BJ (cell line): ENCODE measurements at regions not wholly inside any gene's neighbourhood (a gene's known extent, or its start where the extent isn't known, plus 50 kb on each side); places are given as distances from the start of the nearest gene placed in this dataset.

ENCODE experiments used
- CTCF ChIA-PET: fragments of 350-600 bp; formaldehyde crosslinking; extraction: SDS; loops from one replicate; lab custom pipeline; 2021; ENCODE audit warnings: antibody characterized with exemption, inconsistent platforms; lab: Yijun Ruan, JAX
- POLR2A ChIA-PET: fragments of 300-600 bp; sonication (Branson Sonifier 250); formaldehyde crosslinking; extraction: SDS; loops from one replicate; lab custom pipeline; 2021; ENCODE audit warnings: antibody characterized with exemption; lab: Charles Lee
- DNase-seq: peaks from one replicate; pipeline ENCODE4 v3.0.0-alpha.2; 2011; ENCODE audit warnings: low read depth
- H3K27me3 ChIP-seq: 2 replicates; pipeline ENCODE4 v1.6.0; 2011; ENCODE audit warnings: low read length; ENCODE audit not compliant: control insufficient read depth, insufficient read depth
- H3K36me3 ChIP-seq: 2 replicates; pipeline ENCODE4 v1.5.1; 2011; ENCODE audit warnings: low read length; ENCODE audit not compliant: control insufficient read depth, insufficient read depth
- H3K4me3 ChIP-seq: 2 replicates; pipeline ENCODE4 v1.5.1; 2011; ENCODE audit warnings: low read depth, mild to moderate bottlenecking, control low read depth, low read length
- CTCF ChIP-seq: IDR thresholded peaks from 2 replicates; pipeline ENCODE4 v1.5.1; 2011; ENCODE audit warnings: low read depth, mild to moderate bottlenecking, control low read depth, inconsistent platforms, low read length, moderate library complexity; ENCODE audit not compliant: insufficient read depth

- TF ChIP-seq CTCF: no peak
- no peaks in the 10 kb centered on the region for H3K27me3 ChIP-seq
- POLR2A ChIA-PET: no interaction called here
- H3K4me3 ChIP-seq: no peak overlapping the region
- H3K36me3 ChIP-seq: no peaks in the 10 kb centered on the region
- CTCF ChIA-PET: no interaction called here
- no peak for DNase-seq
These were observed 306.3 kb upstream of the POU3F1 start for GRCh38 chr1:38352869-38353268.

- no peak for TF ChIP-seq CTCF
These were observed 301.0 kb upstream of the POU3F1 start for GRCh38 chr1:38347446-38348175.

GRCh38 chr1:38344716-38345115, 298.1 kb upstream of the POU3F1 start:
- DNase-seq: no peak
- Histone ChIP-seq H3K36me3 (no peaks in the 10 kb centered on the region), H3K4me3 (no peak overlapping the region), H3K27me3 (no peaks in the 10 kb centered on the region)
- ChIA-PET CTCF (no interaction called here), POLR2A (no interaction called here)
- TF ChIP-seq CTCF: no peak

More at GRCh38 chr1:38347446-38348175, 301.0 kb upstream of the POU3F1 start:
- no peaks in the 10 kb centered on the region for H3K36me3 ChIP-seq
- DNase-seq: no peak
- ChIA-PET POLR2A (no interaction called here), CTCF (no interaction called here)
- H3K4me3 ChIP-seq: no peak overlapping the region
- H3K27me3 ChIP-seq: no peaks in the 10 kb centered on the region

GRCh38 chr1:38341694-38342093, 295.1 kb upstream of the POU3F1 start:
- POLR2A ChIA-PET: no interaction called here
- Histone ChIP-seq H3K4me3 (no peak overlapping the region), H3K27me3 (no peaks in the 10 kb centered on the region), H3K36me3 (no peaks in the 10 kb centered on the region)
- DNase-seq: no peak
- TF ChIP-seq CTCF: no peak
- CTCF ChIA-PET: no interaction called here

- no peak overlapping the region for H3K4me3 ChIP-seq
- DNase-seq: no peak
- no peaks in the 10 kb centered on the region for H3K27me3 ChIP-seq
- no peak for TF ChIP-seq CTCF
- POLR2A ChIA-PET: no interaction called here
- CTCF ChIA-PET: no interaction called here
- no peaks in the 10 kb centered on the region for H3K36me3 ChIP-seq
These were observed 293.8 kb upstream of the POU3F1 start for GRCh38 chr1:38340409-38340808.
